Hepatocyte (in vitro differentiated cells): ENCODE measurements at regions not wholly inside any gene's neighbourhood (a gene's known extent, or its start where the extent isn't known, plus 50 kb on each side); places are given as distances from the start of the nearest gene placed in this dataset.
A peak's percentile ranks its signal among the peaks of the same experiment; 100 is the strongest.

Source experiments
- DNase-seq: peaks from one replicate; pipeline ENCODE4 v3.0.0-alpha.2; 2016; ENCODE audit warnings: low spot score
- H2AFZ ChIP-seq: fragments of 200-600 bp; sonication (generic); 2 replicates; pipeline ENCODE4 v1.6.0; 2016; ENCODE audit warnings: antibody characterized with exemption, mild to moderate bottlenecking
- H3K27ac ChIP-seq: fragments of 200-600 bp; sonication (generic); 2 replicates; pipeline ENCODE4 v1.5.1; 2016; ENCODE audit warnings: mild to moderate bottlenecking
- H3K27me3 ChIP-seq: fragments of 200-600 bp; sonication (generic); 2 replicates; pipeline ENCODE4 v1.6.1; 2016
- H3K36me3 ChIP-seq: fragments of 200-600 bp; sonication (generic); replicated peaks from 2 replicates; pipeline ENCODE4 v1.5.1; 2016; ENCODE audit warnings: low read depth; ENCODE audit not compliant: insufficient read depth
- H3K4me1 ChIP-seq: fragments of 200-600 bp; sonication (generic); 2 replicates; pipeline ENCODE4 v1.5.1; 2016; ENCODE audit warnings: mild to moderate bottlenecking, moderate library complexity; ENCODE audit not compliant: insufficient read depth
- H3K4me2 ChIP-seq: fragments of 200-600 bp; sonication (generic); 2 replicates; pipeline ENCODE4 v1.6.0; 2016
- H3K4me3 ChIP-seq: fragments of 200-600 bp; sonication (generic); 2 replicates; pipeline ENCODE4 v1.5.1; 2016; ENCODE audit warnings: mild to moderate bottlenecking
- H3K79me2 ChIP-seq: fragments of 200-600 bp; sonication (generic); 2 replicates; pipeline ENCODE4 v1.6.0; 2017; ENCODE audit warnings: mild to moderate bottlenecking
- H3K9me2 ChIP-seq: fragments of 200-600 bp; sonication (generic); replicated peaks from 2 replicates; pipeline ENCODE4 v1.6.0; 2017; ENCODE audit warnings: mild to moderate bottlenecking; ENCODE audit not compliant: insufficient read depth
- H3K9me3 ChIP-seq: fragments of 200-600 bp; sonication (generic); 2 replicates; pipeline ENCODE4 v1.5.1; 2016; ENCODE audit warnings: low read depth, mild to moderate bottlenecking
- H4K20me1 ChIP-seq: fragments of 200-600 bp; sonication (generic); 2 replicates; pipeline ENCODE4 v1.6.0; 2016; ENCODE audit warnings: mild to moderate bottlenecking; ENCODE audit not compliant: insufficient read depth, poor library complexity, severe bottlenecking
- CTCF ChIP-seq: fragments of 200-600 bp; sonication (generic); IDR thresholded peaks from 2 replicates; pipeline ENCODE4 v1.5.1; 2016; ENCODE audit warnings: antibody characterized with exemption, mild to moderate bottlenecking; ENCODE audit not compliant: poor library complexity
- EZH2 ChIP-seq: fragments of 200-600 bp; sonication (generic); IDR thresholded peaks from 2 replicates; pipeline ENCODE4 v1.6.1; 2016; ENCODE audit warnings: antibody characterized with exemption, mild to moderate bottlenecking, borderline replicate concordance
- EZH2phosphoT487 ChIP-seq: fragments of 200-600 bp; sonication (generic); IDR thresholded peaks from one replicate; pipeline ENCODE4 v1.6.1; 2018; ENCODE audit warnings: antibody characterized with exemption, mild to moderate bottlenecking, low read depth, moderate library complexity; ENCODE audit not compliant: unreplicated experiment, severe bottlenecking
- WGBS: methylation state at CpG from one replicate; pipeline ENCODE4 v1.1.6; 2016; ENCODE audit warnings: low lambda C conversion rate; ENCODE audit errors: missing lambda C conversion rate; 5-methylcytosine and 5-hydroxymethylcytosine counted together

GRCh38 chr14:65257425-65257824 lies 155.1 kb upstream of the FUT8 start:
- peaks cover 12% of the 10 kb centered on the region for H3K4me1 ChIP-seq
- no peaks in the 10 kb centered on the region for H3K79me2 ChIP-seq
- no peak overlapping the region for H3K4me3 ChIP-seq
- H2AFZ ChIP-seq = no peak overlapping the region
- no peaks in the 10 kb centered on the region for H3K9me3 ChIP-seq
- TF ChIP-seq EZH2 = no peak
- no peaks in the 10 kb centered on the region for H3K36me3 ChIP-seq
- no peaks in the 10 kb centered on the region for H3K27me3 ChIP-seq
- WGBS = 80% methylated on average over 7 of the region's 7 CpGs
- H3K4me2 ChIP-seq = no peak overlapping the region
- H3K27ac ChIP-seq = peak overlapping the region; percentile 88
- no peak for DNase-seq
- H3K9me2 ChIP-seq = no peaks in the 10 kb centered on the region
- no peaks in the 10 kb centered on the region for H4K20me1 ChIP-seq

- Histone ChIP-seq H3K36me3 (no peaks in the 10 kb centered on the region), H3K4me1 (peaks cover 12% of the 10 kb centered on the region), H4K20me1 (no peaks in the 10 kb centered on the region), H3K27me3 (no peaks in the 10 kb centered on the region), H3K9me2 (no peaks in the 10 kb centered on the region), H3K79me2 (no peaks in the 10 kb centered on the region), H3K4me2 (no peak overlapping the region), H2AFZ (no peak overlapping the region), H3K27ac (peak overlapping the region; percentile 88), H3K4me3 (no peak overlapping the region), H3K9me3 (no peaks in the 10 kb centered on the region)
- 55% methylated on average over 1 of the region's 1 CpG for WGBS
- DNase-seq = no peak
- TF ChIP-seq CTCF = no peak
- no peak for TF ChIP-seq EZH2
- no peak for TF ChIP-seq EZH2phosphoT487
These were observed 154.1 kb upstream of the FUT8 start for GRCh38 chr14:65258391-65258790.

DNA sequence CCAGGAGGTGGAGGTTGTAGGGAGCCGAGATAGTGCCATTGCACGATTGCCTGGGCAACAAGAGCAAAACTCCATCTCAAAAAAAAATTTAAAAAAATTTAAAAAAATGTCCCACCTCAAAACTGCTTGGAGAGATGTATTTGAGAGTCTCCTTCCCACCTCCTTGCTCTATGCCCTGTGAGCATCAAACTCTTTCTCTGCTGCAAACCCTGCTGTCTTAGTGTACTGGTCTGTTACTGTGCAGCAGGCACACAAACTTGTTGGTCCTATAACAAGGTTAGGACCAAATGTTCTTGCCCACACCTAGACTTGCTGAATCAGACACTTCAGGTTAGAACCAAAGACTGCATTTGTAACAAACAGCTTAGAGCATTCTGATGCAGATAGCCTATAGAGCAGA lies 153.5 kb upstream of the FUT8 start:
- H3K9me2 ChIP-seq = no peaks in the 10 kb centered on the region
- no peaks in the 10 kb centered on the region for H3K9me3 ChIP-seq
- no peak overlapping the region for H2AFZ ChIP-seq
- H3K27me3 ChIP-seq = no peaks in the 10 kb centered on the region
- peaks cover 12% of the 10 kb centered on the region for H3K4me1 ChIP-seq
- TF ChIP-seq CTCF = no peak
- TF ChIP-seq EZH2phosphoT487 = no peak
- no peak for TF ChIP-seq EZH2
- H4K20me1 ChIP-seq = no peaks in the 10 kb centered on the region
- no peak for DNase-seq
- H3K36me3 ChIP-seq = no peaks in the 10 kb centered on the region
- H3K4me3 ChIP-seq = no peak overlapping the region
- WGBS = 97% methylated on average over 2 of the region's 2 CpGs
- no peak overlapping the region for H3K4me2 ChIP-seq
- H3K27ac ChIP-seq = peak overlapping the region; percentile 88
- no peaks in the 10 kb centered on the region for H3K79me2 ChIP-seq

GRCh38 chr14:65260786-65261185 lies 151.7 kb upstream of the FUT8 start:
- Histone ChIP-seq H3K36me3 (no peaks in the 10 kb centered on the region), H3K4me1 (peaks cover 7% of the 10 kb centered on the region), H3K9me2 (no peaks in the 10 kb centered on the region), H3K79me2 (no peaks in the 10 kb centered on the region), H2AFZ (no peak overlapping the region), H3K27ac (no peak overlapping the region), H3K27me3 (no peaks in the 10 kb centered on the region), H3K4me3 (no peak overlapping the region), H3K9me3 (no peaks in the 10 kb centered on the region), H4K20me1 (no peaks in the 10 kb centered on the region), H3K4me2 (no peak overlapping the region)
- no peak for DNase-seq
- 59% methylated on average over 2 of the region's 2 CpGs for WGBS
- TF ChIP-seq EZH2 (no peak), CTCF (no peak), EZH2phosphoT487 (no peak)
